ENCODE measurements at regions not wholly inside any gene's neighbourhood (a gene's known extent, or its start where the extent isn't known, plus 50 kb on each side); places are given as distances from the start of the nearest gene placed in this dataset.

DNA sequence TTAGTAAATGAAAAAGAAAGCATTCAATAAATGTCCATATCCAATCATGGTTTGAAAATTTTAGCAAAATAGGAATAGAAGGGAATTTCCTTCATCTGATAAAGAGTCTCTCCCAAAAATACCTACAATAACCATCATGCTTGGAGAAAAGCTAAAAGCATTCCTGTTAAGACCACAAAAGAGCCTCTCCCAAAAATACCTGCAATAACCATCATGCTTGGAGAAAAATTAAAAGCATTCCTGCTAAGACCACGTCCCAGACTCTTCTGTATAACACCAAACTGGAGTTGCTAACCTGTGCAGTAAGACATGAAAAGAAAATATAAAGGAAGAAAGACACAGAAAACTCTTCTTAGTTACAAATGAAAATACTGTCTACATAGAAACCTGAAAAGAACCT is 69.4 kb downstream of the LINC01488 start:
- TF ChIP-seq EZH2 (IDR thresholded peaks at IDR 0.05; ENCODE audit: insufficient read depth, poor library complexity, severe bottlenecking) (no peak), EZH2phosphoT487 (IDR thresholded peaks at IDR 0.05; ENCODE audit: insufficient read depth, low read depth) (no peak)

Measured in GM23248 (cell line).